GM12878 (cell line): ENCODE measurements at regions not wholly inside any gene's neighbourhood (a gene's known extent, or its start where the extent isn't known, plus 50 kb on each side); places are given as distances from the start of the nearest gene placed in this dataset.

ENCODE experiments used
- ATF3 ChIP-seq: IDR thresholded peaks from 2 replicates; pipeline ENCODE4 v1.6.1; 2011; ENCODE audit warnings: low read depth, mild to moderate bottlenecking, low read length, moderate library complexity, borderline replicate concordance; ENCODE audit errors: extremely low read depth
- CREB1 ChIP-seq: IDR thresholded peaks from 2 replicates; pipeline ENCODE4 v1.6.1; 2012; ENCODE audit warnings: low read depth, mild to moderate bottlenecking, inconsistent platforms
- CTCF ChIP-seq, 3 experiments: IDR thresholded peaks in 2 of 3; conservative IDR thresholded peaks in 1 of 3; 2 replicates each; pipeline ENCODE4 v1.5.1; 2011; ENCODE audit warnings: low read depth in 3 of 3, low read length in 3 of 3, mild to moderate bottlenecking in 3 of 3, control low read depth in 2 of 3, moderate library complexity in 2 of 3, inconsistent platforms in 1 of 3, mixed read lengths in 1 of 3; ENCODE audit not compliant: control insufficient read depth in 2 of 3, insufficient read depth in 1 of 3; ENCODE audit errors: extremely low read depth in 1 of 3
- EGR1 ChIP-seq, 2 experiments: IDR thresholded peaks; 1 replicate in 1 of 2; 2 replicates in 1 of 2; pipeline ENCODE4 v1.6.1; 2011 to 2012; ENCODE audit warnings: low read depth in 2 of 2, low read length in 2 of 2, borderline replicate concordance in 1 of 2, mild to moderate bottlenecking in 1 of 2, moderate library complexity in 1 of 2
- EZH2 ChIP-seq: IDR thresholded peaks from 2 replicates; pipeline ENCODE4 v1.6.1; 2012; ENCODE audit warnings: low read depth, mild to moderate bottlenecking, control low read depth, inconsistent platforms, low read length, borderline replicate concordance; ENCODE audit not compliant: control insufficient read depth
- FOXM1 ChIP-seq: IDR thresholded peaks from 2 replicates; pipeline ENCODE4 v1.6.1; 2012; ENCODE audit warnings: low read depth, mild to moderate bottlenecking, inconsistent platforms, low read length, moderate library complexity
- JUNB ChIP-seq: IDR thresholded peaks from 2 replicates; pipeline ENCODE4 v1.6.1; 2016; ENCODE audit warnings: antibody characterized with exemption, mild to moderate bottlenecking
- MXI1 ChIP-seq: fragments of 150-350 bp; IDR thresholded peaks from 2 replicates; pipeline ENCODE4 v1.6.1; 2011; ENCODE audit warnings: low read depth, mild to moderate bottlenecking, inconsistent platforms, low read length, improper control_type of control experiment
- NFIC ChIP-seq: IDR thresholded peaks from 2 replicates; pipeline ENCODE4 v1.6.1; 2012; ENCODE audit warnings: low read depth, mild to moderate bottlenecking, inconsistent platforms, low read length, moderate library complexity
- POU2F2 ChIP-seq: IDR thresholded peaks from 3 replicates; pipeline ENCODE4 v1.6.1; 2011; ENCODE audit warnings: low read depth, mild to moderate bottlenecking, low read length, borderline replicate concordance
- RAD21 ChIP-seq: IDR thresholded peaks from 2 replicates; pipeline ENCODE4 v1.6.1; 2011; ENCODE audit warnings: mild to moderate bottlenecking, low read depth, low read length, moderate library complexity; ENCODE audit not compliant: insufficient read depth
- SPI1 ChIP-seq: IDR thresholded peaks from 2 replicates; pipeline ENCODE4 v1.6.1; 2011; ENCODE audit warnings: low read depth, mild to moderate bottlenecking, low read length, moderate library complexity, borderline replicate concordance; ENCODE audit not compliant: insufficient read depth
- YY1 ChIP-seq: IDR thresholded peaks from 2 replicates; pipeline ENCODE4 v1.6.1; 2011; ENCODE audit warnings: low read depth, mild to moderate bottlenecking, low read length
- TF ChIP-seq, protein P1 (sequence below): IDR thresholded peaks from 2 replicates; pipeline ENCODE4 v1.6.1; 2012; ENCODE audit warnings: low read depth, low read length, improper control_type of control experiment

- TF ChIP-seq, protein P1, sequence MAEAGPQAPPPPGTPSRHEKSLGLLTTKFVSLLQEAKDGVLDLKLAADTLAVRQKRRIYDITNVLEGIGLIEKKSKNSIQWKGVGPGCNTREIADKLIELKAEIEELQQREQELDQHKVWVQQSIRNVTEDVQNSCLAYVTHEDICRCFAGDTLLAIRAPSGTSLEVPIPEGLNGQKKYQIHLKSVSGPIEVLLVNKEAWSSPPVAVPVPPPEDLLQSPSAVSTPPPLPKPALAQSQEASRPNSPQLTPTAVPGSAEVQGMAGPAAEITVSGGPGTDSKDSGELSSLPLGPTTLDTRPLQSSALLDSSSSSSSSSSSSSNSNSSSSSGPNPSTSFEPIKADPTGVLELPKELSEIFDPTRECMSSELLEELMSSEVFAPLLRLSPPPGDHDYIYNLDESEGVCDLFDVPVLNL, result no peak
- no peak for TF ChIP-seq SPI1
- TF ChIP-seq CTCF (IDR thresholded peaks at IDR 0.05 in 2 of 3, conservative IDR thresholded peaks at IDR 0.05 in 1 of 3; ENCODE audit: control insufficient read depth in 2 of 3, extremely low read depth in 1 of 3, insufficient read depth in 1 of 3, low read depth in 3 of 3, low read length in 3 of 3), result no peak
- TF ChIP-seq YY1, result no peak
- no peak for TF ChIP-seq ATF3
- no peak for TF ChIP-seq NFIC
- TF ChIP-seq CREB1, result no peak
- no peak for TF ChIP-seq EGR1 (IDR thresholded peaks at IDR 0.05; ENCODE audit: borderline replicate concordance in 1 of 2, low read depth in 2 of 2, low read length in 2 of 2)
- no peak for TF ChIP-seq POU2F2
- TF ChIP-seq FOXM1, result no peak
- no peak for TF ChIP-seq RAD21
- no peak for TF ChIP-seq JUNB
- TF ChIP-seq MXI1, result no peak
- no peak for TF ChIP-seq EZH2
These were observed 800.3 kb downstream of the PLA2G4A start for GRCh38 chr1:187629075-187629474.
